AG08395 (cell line): ENCODE measurements at regions not wholly inside any gene's neighbourhood (a gene's known extent, or its start where the extent isn't known, plus 50 kb on each side); places are given as distances from the start of the nearest gene placed in this dataset.
"Not testable (repeated sequence)": the region's sequence is repeated elsewhere in the genome, so short reads cannot be mapped to it uniquely, and the experiment has no call there.

Experiments used
- DNase-seq: peaks from one replicate; pipeline ENCODE4 v3.0.0; 2012; ENCODE audit warnings: mixed read lengths, low spot score

- DNase-seq, result no peak
Observed at GRCh38 chr13:37295071-37295470, 189.6 kb upstream of the CSNK1A1L start.

GRCh38 chr13:37294472-37294871 is 189.0 kb upstream of the CSNK1A1L start:
- no peak for DNase-seq

GRCh38 chr13:37293295-37293694 is 187.8 kb upstream of the CSNK1A1L start:
- DNase-seq, result no peak

- DNase-seq, result no peak
Observed at GRCh38 chr13:37290716-37291505, 185.4 kb upstream of the CSNK1A1L start.

GRCh38 chr13:37289212-37289935 is 183.9 kb upstream of the CSNK1A1L start:
- DNase-seq, result no peak

GRCh38 chr13:37288057-37288720 is 182.7 kb upstream of the CSNK1A1L start:
- DNase-seq, result no peak

GRCh38 chr13:37280231-37280630 is 174.8 kb upstream of the CSNK1A1L start:
- not testable (repeated sequence) for DNase-seq

- DNase-seq, result peak; percentile 51
Observed at GRCh38 chr13:37277435-37278144, 172.1 kb upstream of the CSNK1A1L start.

- DNase-seq, result no peak
Observed at GRCh38 chr13:37277007-37277406, 171.5 kb upstream of the CSNK1A1L start.

GRCh38 chr13:37274569-37275497 is 169.4 kb upstream of the CSNK1A1L start:
- DNase-seq, result no peak

- DNase-seq, result no peak
Observed at GRCh38 chr13:37273836-37274235, 168.4 kb upstream of the CSNK1A1L start.

GRCh38 chr13:37270226-37271001 is 164.9 kb upstream of the CSNK1A1L start:
- no peak for DNase-seq

GRCh38 chr13:37263871-37264270 is 158.4 kb upstream of the CSNK1A1L start:
- no peak for DNase-seq

- DNase-seq, result no peak
Observed at GRCh38 chr13:37257706-37258105, 152.2 kb upstream of the CSNK1A1L start.

- no peak for DNase-seq
Observed at GRCh38 chr13:37257051-37257450, 151.6 kb upstream of the CSNK1A1L start.

GRCh38 chr13:37241786-37242185 is 136.3 kb upstream of the CSNK1A1L start:
- DNase-seq, result no peak

- no peak for DNase-seq
Observed at GRCh38 chr13:37230346-37230745, 124.9 kb upstream of the CSNK1A1L start.

- DNase-seq, result no peak
Observed at GRCh38 chr13:37229931-37230330, 124.5 kb upstream of the CSNK1A1L start.

- no peak for DNase-seq
Observed at GRCh38 chr13:37226971-37227370, 121.5 kb upstream of the CSNK1A1L start.

- DNase-seq, result peak; percentile 34
Observed at GRCh38 chr13:37225414-37226070, 120.1 kb upstream of the CSNK1A1L start.
